OCI-LY3 (cell line): ENCODE measurements at regions not wholly inside any gene's neighbourhood (a gene's known extent, or its start where the extent isn't known, plus 50 kb on each side); places are given as distances from the start of the nearest gene placed in this dataset.

Source experiments
- H2AFZ ChIP-seq: fragments of 200-600, 300-600 bp; shearing (Covaris generic); 2 replicates; pipeline ENCODE4 v1.6.0; 2014; ENCODE audit warnings: antibody characterized with exemption, low read depth, low read length
- H3K27ac ChIP-seq: fragments of 200-600, 300-600 bp; sonication (generic); 2 replicates; pipeline ENCODE4 v1.5.1; 2014; ENCODE audit warnings: mild to moderate bottlenecking, low read length, moderate library complexity, mixed read lengths
- H3K27me3 ChIP-seq: fragments of 200-600, 300-600 bp; sonication (generic); 2 replicates; pipeline ENCODE4 v1.6.1; 2014; ENCODE audit warnings: low read depth, low read length, mixed read lengths
- H3K36me3 ChIP-seq: fragments of 200-600, 300-600 bp; sonication (generic); replicated peaks from 2 replicates; pipeline ENCODE3; 2014; ENCODE audit warnings: low read depth, low read length, mixed read lengths
- H3K4me1 ChIP-seq: fragments of 300-600, 200-600 bp; sonication (generic); 2 replicates; pipeline ENCODE4 v1.6.1; 2014; ENCODE audit warnings: low read length, mixed read lengths
- H3K4me2 ChIP-seq: fragments of 200-600, 300-600 bp; sonication (generic); 2 replicates; pipeline ENCODE4 v1.6.1; 2014; ENCODE audit warnings: low read length, mixed read lengths
- H3K4me3 ChIP-seq: fragments of 300-600, 200-600 bp; sonication (generic); 2 replicates; pipeline ENCODE4 v1.5.1; 2014; ENCODE audit warnings: antibody characterized with exemption, mild to moderate bottlenecking, low read length, moderate library complexity
- H3K79me2 ChIP-seq: fragments of 300-600, 200-600 bp; shearing (Covaris generic); 2 replicates; pipeline ENCODE4 v1.6.1; 2014; ENCODE audit warnings: mild to moderate bottlenecking, low read length, mixed read lengths
- H3K9ac ChIP-seq: fragments of 300-600, 200-600 bp; shearing (Covaris generic); 2 replicates; pipeline ENCODE4 v1.6.0; 2014; ENCODE audit warnings: mild to moderate bottlenecking, low read length, moderate library complexity
- H3K9me3 ChIP-seq: fragments of 200-600, 300-600 bp; shearing (Covaris generic); 2 replicates; pipeline ENCODE4 v1.6.1; 2014; ENCODE audit warnings: low read length, mixed read lengths; ENCODE audit not compliant: insufficient read depth
- H4K20me1 ChIP-seq: fragments of 200-600, 300-600 bp; sonication (generic); 2 replicates; pipeline ENCODE4 v1.6.1; 2016; ENCODE audit warnings: low read length, mixed read lengths; ENCODE audit not compliant: insufficient read depth
- EZH2phosphoT487 ChIP-seq: fragments of 200-600 bp; shearing (Covaris generic); IDR thresholded peaks from 2 replicates; pipeline ENCODE4 v1.6.1; 2018; ENCODE audit warnings: antibody characterized with exemption, mixed run types, low read depth
- TF ChIP-seq, protein P1 (sequence below): fragments of 200-600, 300-600 bp; sonication (generic); IDR thresholded peaks from 2 replicates; pipeline ENCODE4 v1.5.1; 2014; ENCODE audit warnings: antibody characterized with exemption, low read length, low read depth

GRCh38 chr6:50977796-50978195 is 159.1 kb downstream of the TFAP2B start:
- no peak overlapping the region for H3K9ac ChIP-seq

DNA sequence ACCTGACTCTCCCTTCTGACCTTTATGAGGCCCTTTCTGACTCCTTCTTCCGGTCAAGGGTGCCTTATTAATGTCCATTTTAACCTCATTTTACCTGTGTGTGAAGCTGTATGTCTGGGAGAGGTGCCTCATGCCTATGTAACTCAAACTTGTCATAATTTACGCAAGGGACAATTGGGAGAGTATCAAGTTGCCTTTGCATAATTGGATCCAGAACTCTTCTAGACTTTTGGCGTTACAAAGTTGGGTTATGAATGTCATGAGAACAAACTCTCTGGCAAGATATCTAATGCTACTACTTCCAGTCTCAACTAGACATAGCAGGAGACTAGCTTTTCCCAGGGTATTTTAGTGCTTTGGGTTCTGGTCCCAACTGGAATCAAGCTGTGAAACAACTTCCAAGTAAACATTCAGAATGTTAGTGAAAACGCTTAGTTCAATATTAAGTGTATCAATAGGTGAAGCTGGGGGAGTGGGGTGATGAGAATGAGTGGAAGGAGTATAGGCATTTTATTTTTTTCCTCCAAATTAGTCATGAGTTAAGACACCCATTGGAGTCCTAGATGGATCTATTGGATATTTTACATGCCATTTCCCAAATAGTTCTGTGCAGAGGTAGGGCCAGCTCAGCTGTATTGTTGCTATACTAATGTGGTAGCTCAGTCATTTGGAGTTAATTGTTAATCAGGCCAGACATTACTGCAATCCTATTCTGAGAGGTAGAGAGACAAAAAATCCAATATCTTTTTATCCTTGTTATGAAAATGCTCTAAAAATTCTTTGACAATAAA is 159.9 kb downstream of the TFAP2B start:
- no peak for TF ChIP-seq EZH2phosphoT487
- TF ChIP-seq, protein P1, sequence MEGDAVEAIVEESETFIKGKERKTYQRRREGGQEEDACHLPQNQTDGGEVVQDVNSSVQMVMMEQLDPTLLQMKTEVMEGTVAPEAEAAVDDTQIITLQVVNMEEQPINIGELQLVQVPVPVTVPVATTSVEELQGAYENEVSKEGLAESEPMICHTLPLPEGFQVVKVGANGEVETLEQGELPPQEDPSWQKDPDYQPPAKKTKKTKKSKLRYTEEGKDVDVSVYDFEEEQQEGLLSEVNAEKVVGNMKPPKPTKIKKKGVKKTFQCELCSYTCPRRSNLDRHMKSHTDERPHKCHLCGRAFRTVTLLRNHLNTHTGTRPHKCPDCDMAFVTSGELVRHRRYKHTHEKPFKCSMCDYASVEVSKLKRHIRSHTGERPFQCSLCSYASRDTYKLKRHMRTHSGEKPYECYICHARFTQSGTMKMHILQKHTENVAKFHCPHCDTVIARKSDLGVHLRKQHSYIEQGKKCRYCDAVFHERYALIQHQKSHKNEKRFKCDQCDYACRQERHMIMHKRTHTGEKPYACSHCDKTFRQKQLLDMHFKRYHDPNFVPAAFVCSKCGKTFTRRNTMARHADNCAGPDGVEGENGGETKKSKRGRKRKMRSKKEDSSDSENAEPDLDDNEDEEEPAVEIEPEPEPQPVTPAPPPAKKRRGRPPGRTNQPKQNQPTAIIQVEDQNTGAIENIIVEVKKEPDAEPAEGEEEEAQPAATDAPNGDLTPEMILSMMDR = no peak
- Histone ChIP-seq H3K4me1 (no peaks in the 10 kb centered on the region), H3K9me3 (no peaks in the 10 kb centered on the region), H3K27me3 (no peaks in the 10 kb centered on the region), H4K20me1 (no peaks in the 10 kb centered on the region), H3K27ac (no peak overlapping the region), H3K4me2 (no peak overlapping the region), H3K9ac (no peak overlapping the region), H3K79me2 (no peaks in the 10 kb centered on the region), H3K36me3 (no peaks in the 10 kb centered on the region), H2AFZ (no peak overlapping the region), H3K4me3 (no peak overlapping the region)

More at GRCh38 chr6:50977796-50978195, 159.1 kb downstream of the TFAP2B start:
- H3K36me3 ChIP-seq = no peaks in the 10 kb centered on the region
- no peak overlapping the region for H2AFZ ChIP-seq
- H4K20me1 ChIP-seq = no peaks in the 10 kb centered on the region
- H3K9me3 ChIP-seq = no peaks in the 10 kb centered on the region
- no peaks in the 10 kb centered on the region for H3K79me2 ChIP-seq
- H3K4me3 ChIP-seq = no peak overlapping the region
- no peak overlapping the region for H3K4me2 ChIP-seq
- no peak for TF ChIP-seq EZH2phosphoT487
- TF ChIP-seq, protein P1 = no peak
- H3K27ac ChIP-seq = no peak overlapping the region
- no peaks in the 10 kb centered on the region for H3K4me1 ChIP-seq
- no peaks in the 10 kb centered on the region for H3K27me3 ChIP-seq

DNA sequence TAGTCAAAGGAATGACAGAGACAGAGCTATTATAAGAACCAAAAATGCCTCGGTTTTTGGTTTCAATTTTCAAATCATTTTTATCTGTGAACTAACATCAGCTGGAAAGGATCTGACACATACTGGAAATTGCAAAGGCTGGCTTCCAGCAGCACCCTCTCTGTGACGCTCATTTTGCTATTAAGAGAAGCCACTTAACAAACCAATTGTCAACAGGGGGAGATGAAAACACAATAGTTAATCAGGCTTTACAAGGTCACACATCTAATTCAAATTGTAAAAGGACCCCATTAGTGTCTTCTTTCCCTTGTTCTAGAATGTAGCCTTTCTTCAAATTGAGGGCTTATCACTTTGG is 160.5 kb downstream of the TFAP2B start:
- Histone ChIP-seq H3K36me3 (no peaks in the 10 kb centered on the region), H3K4me3 (no peak overlapping the region), H3K4me2 (no peak overlapping the region), H3K9me3 (no peaks in the 10 kb centered on the region), H3K27ac (no peak overlapping the region), H4K20me1 (no peaks in the 10 kb centered on the region), H2AFZ (no peak overlapping the region), H3K4me1 (no peaks in the 10 kb centered on the region), H3K9ac (no peak overlapping the region), H3K79me2 (no peaks in the 10 kb centered on the region), H3K27me3 (no peaks in the 10 kb centered on the region)
- no peak for TF ChIP-seq EZH2phosphoT487
- TF ChIP-seq, protein P1 = no peak

DNA sequence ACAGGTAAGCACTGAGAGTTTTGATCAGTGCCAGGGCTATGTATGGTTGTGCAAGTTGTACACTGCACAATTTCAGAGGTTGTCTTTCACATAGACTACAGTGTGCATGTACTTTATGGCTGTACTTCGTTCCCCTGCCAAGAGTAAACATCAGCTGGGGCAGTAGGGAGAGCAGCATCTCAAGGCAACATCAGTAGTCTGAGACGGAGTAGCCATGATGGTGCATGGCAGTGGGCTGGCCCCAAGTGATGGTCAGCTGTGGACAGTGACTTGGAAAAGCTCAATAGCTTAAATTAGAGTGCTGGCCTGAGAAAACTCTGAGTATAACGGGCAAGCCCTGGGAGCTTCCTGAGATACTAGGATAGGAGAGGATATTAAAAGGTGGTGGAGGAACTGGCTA is 165.5 kb downstream of the TFAP2B start:
- TF ChIP-seq EZH2phosphoT487 = no peak
- TF ChIP-seq, protein P1 = no peak
- Histone ChIP-seq H3K9ac (no peak overlapping the region), H3K27ac (no peak overlapping the region), H3K9me3 (no peaks in the 10 kb centered on the region), H3K4me2 (no peak overlapping the region), H3K36me3 (no peaks in the 10 kb centered on the region), H3K27me3 (no peaks in the 10 kb centered on the region), H4K20me1 (no peaks in the 10 kb centered on the region), H3K79me2 (no peaks in the 10 kb centered on the region), H3K4me1 (no peaks in the 10 kb centered on the region), H3K4me3 (no peak overlapping the region), H2AFZ (no peak overlapping the region)
